PC-3 (cell line): ENCODE measurements at regions not wholly inside any gene's neighbourhood (a gene's known extent, or its start where the extent isn't known, plus 50 kb on each side); places are given as distances from the start of the nearest gene placed in this dataset.

Experiments used
- ATAC-seq: fragments of 200-7000 bp; cut with Tn5 transposase; 2 replicates; pipeline ENCODE4 v1.9.1; 2020; ENCODE audit warnings: mild to moderate bottlenecking, moderate library complexity
- BruUV-seq: library from RNA; stranded (reverse); fragments of 400-500 nt; replicated peaks from 2 replicates; lab custom pipeline; 2021; lab: Mats Ljungman, UMichigan
- CTCF ChIA-PET: fragments of 300-600 bp; sonication (Branson Sonifier 250); formaldehyde crosslinking; loops from one replicate; lab custom pipeline; 2022; ENCODE audit warnings: antibody characterized with exemption; lab: Charles Lee
- POLR2A ChIA-PET: fragments of 300-600 bp; sonication (Branson Sonifier 250); formaldehyde crosslinking; loops from one replicate; lab custom pipeline; 2022; ENCODE audit warnings: antibody characterized with exemption; ENCODE audit not compliant: unreplicated experiment; lab: Charles Lee
- DNase-seq: peaks from one replicate; pipeline ENCODE4 v3.0.0-alpha.2; 2015
- H2AFZ ChIP-seq: fragments of 300-600 bp; sonication (generic); 2 replicates; pipeline ENCODE4 v1.6.0; 2016; ENCODE audit warnings: antibody characterized with exemption, low read length
- H3F3A ChIP-seq: fragments of 300-600 bp; sonication (generic); one replicate; pipeline ENCODE4 v1.6.0; 2017; ENCODE audit warnings: antibody characterized with exemption, low read length, control low read depth, mild to moderate bottlenecking; ENCODE audit not compliant: unreplicated experiment
- H3K27ac ChIP-seq: fragments of 300-600 bp; sonication (generic); 2 replicates; pipeline ENCODE4 v1.5.1; 2016; ENCODE audit warnings: mild to moderate bottlenecking, low read length
- H3K27me3 ChIP-seq: fragments of 300-600 bp; sonication (generic); 2 replicates; pipeline ENCODE4 v1.6.1; 2016; ENCODE audit warnings: low read length, mixed read lengths
- H3K36me3 ChIP-seq: fragments of 300-600 bp; sonication (generic); 2 replicates; pipeline ENCODE4 v1.6.1; 2016; ENCODE audit warnings: low read depth, mixed run types, low read length, mixed read lengths
- H3K4me1 ChIP-seq: fragments of 300-600 bp; sonication (generic); 2 replicates; pipeline ENCODE4 v1.5.1; 2016; ENCODE audit warnings: low read length; ENCODE audit not compliant: insufficient read depth
- H3K4me2 ChIP-seq: fragments of 300-600 bp; sonication (generic); 2 replicates; pipeline ENCODE4 v1.6.0; 2016; ENCODE audit warnings: low read length
- H3K4me3 ChIP-seq: fragments of 300-600 bp; sonication (generic); 2 replicates; pipeline ENCODE4 v1.5.1; 2016; ENCODE audit warnings: mild to moderate bottlenecking, low read length, mixed read lengths
- H3K79me2 ChIP-seq: fragments of 300-600 bp; sonication (generic); 2 replicates; pipeline ENCODE4 v1.6.1; 2017; ENCODE audit warnings: low read length, mixed read lengths
- H3K9ac ChIP-seq: fragments of 300-600 bp; sonication (generic); 2 replicates; pipeline ENCODE4 v1.6.0; 2016; ENCODE audit warnings: mild to moderate bottlenecking, low read length
- H3K9me2 ChIP-seq: fragments of 300-600 bp; sonication (generic); replicated peaks from 2 replicates; pipeline ENCODE4 v1.6.1; 2016; ENCODE audit warnings: mixed run types, low read length, mixed read lengths
- H3K9me3 ChIP-seq: fragments of 300-600 bp; sonication (generic); 2 replicates; pipeline ENCODE4 v1.6.1; 2016; ENCODE audit warnings: low read length, mixed read lengths
- H4K20me1 ChIP-seq: fragments of 300-600 bp; sonication (generic); 2 replicates; pipeline ENCODE4 v1.6.1; 2016; ENCODE audit warnings: low read length, mixed read lengths
- CTCF ChIP-seq: fragments of 300-600 bp; sonication (generic); conservative IDR thresholded peaks from 2 replicates; pipeline ENCODE4 v1.5.1; 2017; ENCODE audit warnings: antibody characterized with exemption, low read depth, mild to moderate bottlenecking, low read length
- EZH2 ChIP-seq: fragments of 300-600 bp; sonication (generic); IDR thresholded peaks from one replicate; pipeline ENCODE4 v1.6.1; 2017; ENCODE audit warnings: antibody characterized with exemption, mild to moderate bottlenecking, low read length; ENCODE audit not compliant: unreplicated experiment
- EZH2phosphoT487 ChIP-seq: fragments of 300-600 bp; sonication (generic); IDR thresholded peaks from 2 replicates; pipeline ENCODE4 v1.6.1; 2018; ENCODE audit warnings: mild to moderate bottlenecking, antibody characterized with exemption, low read length, borderline replicate concordance
- intact Hi-C: fragments of 100-400 bp; cut with micrococcal nuclease; formaldehyde crosslinking; loops from 2 replicates; pipeline ENCODE4 v1.9.0; 2023

DNA sequence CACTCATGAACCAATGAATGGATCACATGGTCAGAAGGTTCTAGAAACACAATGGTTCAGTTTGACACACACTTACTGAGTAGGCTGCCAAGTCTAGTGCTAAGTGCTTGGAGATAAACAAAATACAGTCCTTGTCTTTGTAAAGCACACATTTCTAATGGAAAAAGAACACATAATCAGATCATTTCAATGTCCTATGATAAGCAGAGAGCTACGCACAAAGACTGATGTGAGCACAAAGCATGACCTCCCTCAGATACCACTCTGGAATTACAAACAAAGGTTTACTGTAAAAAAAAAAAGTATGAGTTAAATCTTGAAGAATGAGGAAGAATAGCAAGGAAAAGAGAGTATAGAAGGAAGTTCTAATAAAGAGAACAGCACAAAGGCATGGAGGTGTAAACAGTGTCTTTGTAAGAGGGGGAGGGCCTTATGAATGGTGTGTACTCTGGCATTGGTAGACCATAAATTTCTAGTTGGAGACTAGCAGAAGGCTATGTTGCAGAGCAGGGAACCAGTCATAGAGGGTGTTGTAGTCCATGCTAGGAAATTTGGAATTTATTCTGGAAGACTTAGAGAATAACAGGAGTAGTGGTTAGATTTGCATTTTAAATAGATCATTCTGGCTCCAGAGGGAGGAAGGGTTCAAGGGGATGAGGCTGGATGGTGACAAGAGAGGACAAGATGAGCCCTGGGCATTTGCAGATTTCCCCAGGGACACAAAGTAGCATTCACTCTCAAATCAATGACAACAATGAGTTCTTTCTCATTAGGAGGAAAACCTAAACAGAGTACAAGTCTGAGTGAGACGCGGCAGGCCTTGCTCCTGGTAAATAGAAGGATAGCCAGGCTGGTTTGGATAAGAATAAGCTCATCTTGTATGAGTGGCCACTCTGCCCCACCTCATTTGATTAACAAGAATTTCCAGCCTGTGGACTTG, 468.0 kb downstream of the TOX3 start:
- Histone ChIP-seq H3K4me1 (no peaks in the 10 kb centered on the region), H3K9ac (no peak overlapping the region), H3K36me3 (no peaks in the 10 kb centered on the region), H3K9me3 (no peaks in the 10 kb centered on the region), H2AFZ (no peak overlapping the region), H4K20me1 (no peaks in the 10 kb centered on the region), H3F3A (no peaks in the 10 kb centered on the region), H3K27ac (no peak overlapping the region), H3K79me2 (no peaks in the 10 kb centered on the region), H3K4me2 (no peak overlapping the region), H3K4me3 (no peak overlapping the region), H3K27me3 (no peaks in the 10 kb centered on the region), H3K9me2 (no peaks in the 10 kb centered on the region)
- intact Hi-C loops = no loop called here
- ChIA-PET CTCF (no interaction called here), POLR2A (no interaction called here)
- ATAC-seq (no peak), DNase-seq (no peak)
- no peak for TF ChIP-seq EZH2
- no peak for TF ChIP-seq EZH2phosphoT487
- no peak for TF ChIP-seq CTCF
- BruUV-seq = no TSS peak

GRCh38 chr16:52077607-52078006, 469.3 kb downstream of the TOX3 start:
- Histone ChIP-seq H2AFZ (no peak overlapping the region), H3K36me3 (no peaks in the 10 kb centered on the region), H3K79me2 (no peaks in the 10 kb centered on the region), H3K27ac (no peak overlapping the region), H3K9ac (no peak overlapping the region), H3K9me3 (no peaks in the 10 kb centered on the region), H3K4me2 (no peak overlapping the region), H4K20me1 (no peaks in the 10 kb centered on the region), H3K9me2 (no peaks in the 10 kb centered on the region), H3K4me1 (no peaks in the 10 kb centered on the region), H3F3A (no peaks in the 10 kb centered on the region), H3K4me3 (no peak overlapping the region), H3K27me3 (no peaks in the 10 kb centered on the region)
- intact Hi-C loops = no loop called here
- POLR2A ChIA-PET = no interaction called here
- no peak for TF ChIP-seq CTCF
- TF ChIP-seq EZH2 = no peak
- TF ChIP-seq EZH2phosphoT487 = no peak
- BruUV-seq = no TSS peak
- DNase-seq (no peak), ATAC-seq (no peak)
- CTCF ChIA-PET = no interaction called here

- Histone ChIP-seq H3K9me3 (no peaks in the 10 kb centered on the region), H3K36me3 (no peaks in the 10 kb centered on the region), H4K20me1 (no peaks in the 10 kb centered on the region), H3K4me2 (no peak overlapping the region), H3K27me3 (no peaks in the 10 kb centered on the region), H3K9ac (no peak overlapping the region), H2AFZ (no peak overlapping the region), H3K27ac (no peak overlapping the region), H3K9me2 (no peaks in the 10 kb centered on the region), H3F3A (no peaks in the 10 kb centered on the region), H3K79me2 (no peaks in the 10 kb centered on the region), H3K4me1 (no peaks in the 10 kb centered on the region), H3K4me3 (no peak overlapping the region)
- DNase-seq = no peak
- no peak for ATAC-seq
- POLR2A ChIA-PET = no interaction called here
- TF ChIP-seq CTCF = no peak
- CTCF ChIA-PET = no interaction called here
- intact Hi-C loops = no loop called here
- BruUV-seq = no TSS peak
Measured at GRCh38 chr16:52076801-52077201, 470.1 kb downstream of the TOX3 start.
